SU-DHL-6 (cell line): ENCODE measurements at regions not wholly inside any gene's neighbourhood (a gene's known extent, or its start where the extent isn't known, plus 50 kb on each side); places are given as distances from the start of the nearest gene placed in this dataset.

ENCODE experiments used
- H2AFZ ChIP-seq: fragments of 200-600 bp; sonication (generic); 2 replicates; pipeline ENCODE4 v1.6.1; 2014; ENCODE audit warnings: low read depth, mild to moderate bottlenecking, moderate library complexity, mixed read lengths, antibody characterized with exemption, low read length; ENCODE audit not compliant: severe bottlenecking
- H3F3A ChIP-seq: fragments of 200-600 bp; shearing (Covaris generic); 2 replicates; pipeline ENCODE4 v1.6.0; 2016; ENCODE audit warnings: antibody characterized with exemption, mild to moderate bottlenecking; ENCODE audit not compliant: insufficient read depth
- H3K27ac ChIP-seq: fragments of 200-600 bp; sonication (generic); 2 replicates; pipeline ENCODE4 v1.5.1; 2016; ENCODE audit warnings: low read depth, mild to moderate bottlenecking, low read length, moderate library complexity, mixed read lengths
- H3K27me3 ChIP-seq: fragments of 200-600 bp; sonication (generic), shearing (Covaris generic); 2 replicates; pipeline ENCODE4 v1.6.0; 2014; ENCODE audit warnings: mild to moderate bottlenecking, low read length
- H3K36me3 ChIP-seq: fragments of 200-600 bp; sonication (generic); 2 replicates; pipeline ENCODE4 v1.6.1; 2014; ENCODE audit warnings: mild to moderate bottlenecking, low read length, mixed read lengths
- H3K4me2 ChIP-seq: fragments of 300-600, 200-600 bp; shearing (Covaris generic), sonication (generic); 2 replicates; pipeline ENCODE4 v1.6.0; 2014; ENCODE audit warnings: low read length, low read depth, mild to moderate bottlenecking; ENCODE audit not compliant: poor library complexity, severe bottlenecking
- H3K4me3 ChIP-seq: fragments of 200-600 bp; sonication (generic); 2 replicates; pipeline ENCODE4 v1.5.1; 2014; ENCODE audit warnings: antibody characterized with exemption, low read length, mild to moderate bottlenecking, mixed read lengths; ENCODE audit not compliant: insufficient read depth, poor library complexity, severe bottlenecking
- H3K79me2 ChIP-seq: fragments of 200-600 bp; sonication (generic); 2 replicates; pipeline ENCODE4 v1.6.1; 2014; ENCODE audit warnings: mild to moderate bottlenecking, low read length, moderate library complexity; ENCODE audit not compliant: insufficient read depth
- H3K9ac ChIP-seq: fragments of 200-600 bp; sonication (generic); 2 replicates; pipeline ENCODE4 v1.7.0; 2014; ENCODE audit warnings: mild to moderate bottlenecking, low read length
- H3K9me2 ChIP-seq: fragments of 200-600 bp; sonication (generic); replicated peaks from 2 replicates; pipeline ENCODE4 v1.6.1; 2014; ENCODE audit warnings: low read length; ENCODE audit not compliant: insufficient read depth
- H3K9me3 ChIP-seq: fragments of 200-600 bp; sonication (generic); 2 replicates; pipeline ENCODE4 v1.6.1; 2014; ENCODE audit warnings: low read length, mixed read lengths; ENCODE audit not compliant: insufficient read depth
- H4K20me1 ChIP-seq: fragments of 200-600 bp; sonication (generic); 2 replicates; pipeline ENCODE4 v1.6.1; 2014; ENCODE audit warnings: low read depth, mild to moderate bottlenecking, antibody characterized with exemption, low read length, moderate library complexity, mixed read lengths
- EZH2phosphoT487 ChIP-seq: fragments of 200-600 bp; sonication (generic), shearing (Covaris generic); conservative IDR thresholded peaks from 2 replicates; pipeline ENCODE4 v1.6.1; 2018; ENCODE audit warnings: mild to moderate bottlenecking, antibody characterized with exemption, low read length, moderate library complexity, mixed read lengths
- TF ChIP-seq, protein P1 (sequence below): fragments of 200-600 bp; sonication (generic); IDR thresholded peaks from one replicate; pipeline ENCODE4 v1.5.1; 2017; ENCODE audit warnings: antibody characterized with exemption, mild to moderate bottlenecking, low read length, moderate library complexity; ENCODE audit not compliant: insufficient read depth, poor library complexity, severe bottlenecking

DNA sequence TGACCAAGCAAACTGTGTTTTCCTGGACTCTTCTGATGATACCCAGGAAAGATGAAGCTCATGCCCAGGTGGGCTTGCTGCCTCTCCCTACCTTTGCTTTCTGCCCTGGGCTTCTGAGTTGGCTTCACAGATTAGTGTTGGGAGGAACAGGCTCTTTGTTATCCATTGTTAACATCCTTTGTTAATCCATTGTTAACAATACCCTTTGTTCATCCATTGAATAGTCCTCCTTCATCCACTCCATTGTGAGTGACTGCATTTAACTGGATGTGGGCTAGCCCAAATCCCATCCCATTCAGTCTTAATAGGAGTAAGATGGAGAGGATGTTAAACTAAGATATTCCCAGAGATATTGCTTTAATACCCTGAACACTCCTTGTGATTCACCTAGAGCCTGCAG, 199.0 kb upstream of the LNX1 start:
- Histone ChIP-seq H3K4me2 (no peak overlapping the region), H3K9me3 (no peaks in the 10 kb centered on the region), H3K9me2 (no peaks in the 10 kb centered on the region), H3F3A (no peaks in the 10 kb centered on the region), H3K36me3 (no peaks in the 10 kb centered on the region), H3K27ac (no peak overlapping the region), H3K4me3 (no peak overlapping the region), H4K20me1 (no peaks in the 10 kb centered on the region), H2AFZ (no peak overlapping the region), H3K27me3 (no peaks in the 10 kb centered on the region), H3K79me2 (no peaks in the 10 kb centered on the region), H3K9ac (no peak overlapping the region)
- no peak for TF ChIP-seq EZH2phosphoT487
- TF ChIP-seq, protein P1, sequence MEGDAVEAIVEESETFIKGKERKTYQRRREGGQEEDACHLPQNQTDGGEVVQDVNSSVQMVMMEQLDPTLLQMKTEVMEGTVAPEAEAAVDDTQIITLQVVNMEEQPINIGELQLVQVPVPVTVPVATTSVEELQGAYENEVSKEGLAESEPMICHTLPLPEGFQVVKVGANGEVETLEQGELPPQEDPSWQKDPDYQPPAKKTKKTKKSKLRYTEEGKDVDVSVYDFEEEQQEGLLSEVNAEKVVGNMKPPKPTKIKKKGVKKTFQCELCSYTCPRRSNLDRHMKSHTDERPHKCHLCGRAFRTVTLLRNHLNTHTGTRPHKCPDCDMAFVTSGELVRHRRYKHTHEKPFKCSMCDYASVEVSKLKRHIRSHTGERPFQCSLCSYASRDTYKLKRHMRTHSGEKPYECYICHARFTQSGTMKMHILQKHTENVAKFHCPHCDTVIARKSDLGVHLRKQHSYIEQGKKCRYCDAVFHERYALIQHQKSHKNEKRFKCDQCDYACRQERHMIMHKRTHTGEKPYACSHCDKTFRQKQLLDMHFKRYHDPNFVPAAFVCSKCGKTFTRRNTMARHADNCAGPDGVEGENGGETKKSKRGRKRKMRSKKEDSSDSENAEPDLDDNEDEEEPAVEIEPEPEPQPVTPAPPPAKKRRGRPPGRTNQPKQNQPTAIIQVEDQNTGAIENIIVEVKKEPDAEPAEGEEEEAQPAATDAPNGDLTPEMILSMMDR, result no peak

DNA sequence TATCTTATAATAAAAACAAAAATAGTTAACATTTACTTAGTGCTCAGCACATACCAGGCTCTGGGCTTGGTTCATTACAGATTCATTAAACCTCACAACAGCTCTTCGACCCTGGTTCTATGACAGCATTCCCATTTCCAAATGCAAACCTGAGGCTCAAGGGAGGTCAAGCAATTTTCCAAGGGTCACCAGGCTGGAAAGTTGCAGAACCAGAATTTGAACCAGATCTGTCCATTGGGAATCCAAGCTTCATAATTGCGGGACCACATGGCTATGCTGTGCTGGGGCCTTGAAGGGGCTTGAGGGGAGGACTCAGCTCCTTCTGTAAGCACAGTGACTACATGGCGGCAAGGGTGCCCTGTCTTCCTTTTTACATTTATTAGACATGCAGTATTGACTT, 197.3 kb upstream of the LNX1 start:
- Histone ChIP-seq H2AFZ (no peak overlapping the region), H4K20me1 (no peaks in the 10 kb centered on the region), H3F3A (no peaks in the 10 kb centered on the region), H3K4me2 (no peak overlapping the region), H3K9me2 (no peaks in the 10 kb centered on the region), H3K9me3 (no peaks in the 10 kb centered on the region), H3K36me3 (no peaks in the 10 kb centered on the region), H3K4me3 (no peak overlapping the region), H3K27me3 (no peaks in the 10 kb centered on the region), H3K9ac (no peak overlapping the region), H3K27ac (no peak overlapping the region), H3K79me2 (no peaks in the 10 kb centered on the region)
- TF ChIP-seq EZH2phosphoT487, result no peak
- TF ChIP-seq, protein P1, result no peak

DNA sequence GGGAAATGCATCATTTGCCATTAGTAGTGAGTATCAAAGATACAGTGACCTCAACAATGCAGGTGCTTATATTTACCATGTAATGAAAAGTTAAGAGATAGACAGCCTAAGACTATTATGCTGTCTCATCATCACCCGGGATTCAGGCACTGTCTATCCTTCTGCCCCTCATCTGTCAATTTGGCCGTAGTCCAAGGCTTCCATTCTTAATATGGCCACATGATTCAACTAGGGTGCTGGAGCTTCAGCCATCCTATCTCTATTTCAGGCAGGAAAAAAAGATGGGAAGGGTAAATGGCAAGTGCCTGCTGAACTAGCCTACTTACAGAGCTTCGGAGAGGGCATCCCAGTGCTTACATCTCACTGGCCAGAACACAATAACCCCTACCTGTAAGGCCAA, 196.7 kb upstream of the LNX1 start:
- Histone ChIP-seq H3K9me2 (no peaks in the 10 kb centered on the region), H3K9me3 (no peaks in the 10 kb centered on the region), H3K27ac (no peak overlapping the region), H3K27me3 (no peaks in the 10 kb centered on the region), H3K4me2 (no peak overlapping the region), H3K79me2 (no peaks in the 10 kb centered on the region), H3F3A (no peaks in the 10 kb centered on the region), H3K36me3 (no peaks in the 10 kb centered on the region), H3K4me3 (no peak overlapping the region), H4K20me1 (no peaks in the 10 kb centered on the region), H2AFZ (no peak overlapping the region), H3K9ac (no peak overlapping the region)
- no peak for TF ChIP-seq EZH2phosphoT487
- TF ChIP-seq, protein P1, result no peak

DNA sequence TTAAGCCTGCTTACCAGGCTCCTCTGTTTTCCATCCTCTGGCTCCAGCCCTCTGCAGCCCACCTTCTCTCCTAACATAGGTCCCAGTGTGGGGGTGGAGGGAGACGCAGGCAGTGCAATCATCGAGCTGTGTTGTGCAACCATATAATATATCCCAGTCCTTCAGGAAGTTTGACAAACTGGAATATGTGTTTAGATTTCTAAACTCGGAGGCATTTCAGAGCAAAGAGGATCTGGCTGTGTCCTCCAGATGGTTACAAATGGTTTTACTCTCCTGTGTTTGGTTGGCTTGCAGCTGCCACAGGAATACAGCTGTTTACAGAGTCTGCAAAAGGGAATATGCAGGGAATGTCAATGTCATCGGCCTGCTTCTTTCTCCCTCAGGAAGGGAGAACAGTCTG, 195.3 kb upstream of the LNX1 start:
- Histone ChIP-seq H3K27me3 (no peaks in the 10 kb centered on the region), H3K9ac (no peak overlapping the region), H2AFZ (no peak overlapping the region), H3K9me3 (no peaks in the 10 kb centered on the region), H3K9me2 (no peaks in the 10 kb centered on the region), H3F3A (no peaks in the 10 kb centered on the region), H3K79me2 (no peaks in the 10 kb centered on the region), H3K36me3 (no peaks in the 10 kb centered on the region), H3K4me2 (no peak overlapping the region), H3K27ac (no peak overlapping the region), H3K4me3 (no peak overlapping the region), H4K20me1 (no peaks in the 10 kb centered on the region)
- TF ChIP-seq EZH2phosphoT487, result no peak
- TF ChIP-seq, protein P1, result no peak
